OCI-LY3 (cell line): ENCODE measurements at regions not wholly inside any gene's neighbourhood (a gene's known extent, or its start where the extent isn't known, plus 50 kb on each side); places are given as distances from the start of the nearest gene placed in this dataset.
"Not testable (repeated sequence)": the region's sequence is repeated elsewhere in the genome, so short reads cannot be mapped to it uniquely, and the experiment has no call there.

ENCODE experiments used
- H2AFZ ChIP-seq: fragments of 200-600, 300-600 bp; shearing (Covaris generic); 2 replicates; pipeline ENCODE4 v1.6.0; 2014; ENCODE audit warnings: antibody characterized with exemption, low read depth, low read length
- H3K27ac ChIP-seq: fragments of 200-600, 300-600 bp; sonication (generic); 2 replicates; pipeline ENCODE4 v1.5.1; 2014; ENCODE audit warnings: mild to moderate bottlenecking, low read length, moderate library complexity, mixed read lengths
- H3K27me3 ChIP-seq: fragments of 200-600, 300-600 bp; sonication (generic); 2 replicates; pipeline ENCODE4 v1.6.1; 2014; ENCODE audit warnings: low read depth, low read length, mixed read lengths
- H3K36me3 ChIP-seq: fragments of 200-600, 300-600 bp; sonication (generic); replicated peaks from 2 replicates; pipeline ENCODE3; 2014; ENCODE audit warnings: low read depth, low read length, mixed read lengths
- H3K4me1 ChIP-seq: fragments of 300-600, 200-600 bp; sonication (generic); 2 replicates; pipeline ENCODE4 v1.6.1; 2014; ENCODE audit warnings: low read length, mixed read lengths
- H3K4me2 ChIP-seq: fragments of 200-600, 300-600 bp; sonication (generic); 2 replicates; pipeline ENCODE4 v1.6.1; 2014; ENCODE audit warnings: low read length, mixed read lengths
- H3K4me3 ChIP-seq: fragments of 300-600, 200-600 bp; sonication (generic); 2 replicates; pipeline ENCODE4 v1.5.1; 2014; ENCODE audit warnings: antibody characterized with exemption, mild to moderate bottlenecking, low read length, moderate library complexity
- H3K79me2 ChIP-seq: fragments of 300-600, 200-600 bp; shearing (Covaris generic); 2 replicates; pipeline ENCODE4 v1.6.1; 2014; ENCODE audit warnings: mild to moderate bottlenecking, low read length, mixed read lengths
- H3K9ac ChIP-seq: fragments of 300-600, 200-600 bp; shearing (Covaris generic); 2 replicates; pipeline ENCODE4 v1.6.0; 2014; ENCODE audit warnings: mild to moderate bottlenecking, low read length, moderate library complexity
- H3K9me3 ChIP-seq: fragments of 200-600, 300-600 bp; shearing (Covaris generic); 2 replicates; pipeline ENCODE4 v1.6.1; 2014; ENCODE audit warnings: low read length, mixed read lengths; ENCODE audit not compliant: insufficient read depth
- H4K20me1 ChIP-seq: fragments of 200-600, 300-600 bp; sonication (generic); 2 replicates; pipeline ENCODE4 v1.6.1; 2016; ENCODE audit warnings: low read length, mixed read lengths; ENCODE audit not compliant: insufficient read depth
- EZH2phosphoT487 ChIP-seq: fragments of 200-600 bp; shearing (Covaris generic); IDR thresholded peaks from 2 replicates; pipeline ENCODE4 v1.6.1; 2018; ENCODE audit warnings: antibody characterized with exemption, mixed run types, low read depth
- TF ChIP-seq, protein P1 (sequence below): fragments of 200-600, 300-600 bp; sonication (generic); IDR thresholded peaks from 2 replicates; pipeline ENCODE4 v1.5.1; 2014; ENCODE audit warnings: antibody characterized with exemption, low read length, low read depth

DNA sequence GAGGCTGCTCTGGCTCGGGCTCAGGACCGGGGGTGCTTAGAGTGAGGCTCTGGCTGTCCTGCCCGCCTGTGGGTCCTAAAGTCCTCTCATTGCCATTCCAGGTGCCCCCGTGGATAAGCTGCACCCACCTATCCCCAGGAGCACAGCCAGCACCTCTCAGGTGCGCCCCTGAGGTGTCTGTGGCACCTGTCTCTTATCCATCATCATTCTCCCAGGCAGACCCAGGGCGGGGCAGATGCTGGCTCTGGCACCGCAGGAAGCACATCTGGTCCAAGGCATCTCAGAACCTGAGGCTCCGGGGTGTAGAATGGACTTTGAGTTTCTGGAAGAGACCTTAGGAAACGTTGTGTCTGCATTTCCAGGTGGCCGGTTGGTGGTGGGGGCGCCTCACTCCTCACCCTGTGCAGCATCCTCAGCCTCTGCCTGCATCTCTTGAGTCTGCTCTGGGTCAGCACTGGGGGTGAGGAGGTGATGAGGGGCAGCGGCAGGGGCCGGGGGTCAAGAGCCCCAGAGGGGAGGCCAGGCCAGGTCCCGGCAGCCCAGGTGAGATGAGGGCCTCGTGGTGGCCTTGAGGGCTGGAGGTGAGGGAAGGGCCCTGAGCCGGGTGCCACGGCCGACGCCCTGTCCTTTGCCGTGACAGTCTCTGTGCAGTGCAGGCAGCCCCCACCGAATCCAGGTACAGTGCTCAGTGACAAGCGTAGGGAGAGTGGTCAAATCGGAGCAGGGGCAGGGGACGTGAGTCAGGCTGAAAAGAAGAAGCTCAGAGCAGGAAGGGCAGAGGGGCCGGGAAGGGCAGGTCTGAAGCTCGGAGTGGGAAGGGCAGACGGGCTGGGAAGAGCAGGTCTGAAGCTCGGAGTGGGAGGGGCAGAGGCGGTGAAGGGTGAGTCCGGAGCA lies 173.5 kb downstream of the NPIPB11 start:
- Histone ChIP-seq H3K4me2 (no peak overlapping the region), H3K9me3 (no peaks in the 10 kb centered on the region), H2AFZ (no peak overlapping the region), H3K27ac (no peak overlapping the region), H3K27me3 (no peaks in the 10 kb centered on the region), H3K36me3 (no peaks in the 10 kb centered on the region), H3K4me1 (peaks cover 11% of the 10 kb centered on the region), H3K9ac (no peak overlapping the region), H3K79me2 (no peaks in the 10 kb centered on the region), H4K20me1 (no peaks in the 10 kb centered on the region), H3K4me3 (no peak overlapping the region)
- TF ChIP-seq EZH2phosphoT487: no peak
- TF ChIP-seq, protein P1, sequence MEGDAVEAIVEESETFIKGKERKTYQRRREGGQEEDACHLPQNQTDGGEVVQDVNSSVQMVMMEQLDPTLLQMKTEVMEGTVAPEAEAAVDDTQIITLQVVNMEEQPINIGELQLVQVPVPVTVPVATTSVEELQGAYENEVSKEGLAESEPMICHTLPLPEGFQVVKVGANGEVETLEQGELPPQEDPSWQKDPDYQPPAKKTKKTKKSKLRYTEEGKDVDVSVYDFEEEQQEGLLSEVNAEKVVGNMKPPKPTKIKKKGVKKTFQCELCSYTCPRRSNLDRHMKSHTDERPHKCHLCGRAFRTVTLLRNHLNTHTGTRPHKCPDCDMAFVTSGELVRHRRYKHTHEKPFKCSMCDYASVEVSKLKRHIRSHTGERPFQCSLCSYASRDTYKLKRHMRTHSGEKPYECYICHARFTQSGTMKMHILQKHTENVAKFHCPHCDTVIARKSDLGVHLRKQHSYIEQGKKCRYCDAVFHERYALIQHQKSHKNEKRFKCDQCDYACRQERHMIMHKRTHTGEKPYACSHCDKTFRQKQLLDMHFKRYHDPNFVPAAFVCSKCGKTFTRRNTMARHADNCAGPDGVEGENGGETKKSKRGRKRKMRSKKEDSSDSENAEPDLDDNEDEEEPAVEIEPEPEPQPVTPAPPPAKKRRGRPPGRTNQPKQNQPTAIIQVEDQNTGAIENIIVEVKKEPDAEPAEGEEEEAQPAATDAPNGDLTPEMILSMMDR: no peak

DNA sequence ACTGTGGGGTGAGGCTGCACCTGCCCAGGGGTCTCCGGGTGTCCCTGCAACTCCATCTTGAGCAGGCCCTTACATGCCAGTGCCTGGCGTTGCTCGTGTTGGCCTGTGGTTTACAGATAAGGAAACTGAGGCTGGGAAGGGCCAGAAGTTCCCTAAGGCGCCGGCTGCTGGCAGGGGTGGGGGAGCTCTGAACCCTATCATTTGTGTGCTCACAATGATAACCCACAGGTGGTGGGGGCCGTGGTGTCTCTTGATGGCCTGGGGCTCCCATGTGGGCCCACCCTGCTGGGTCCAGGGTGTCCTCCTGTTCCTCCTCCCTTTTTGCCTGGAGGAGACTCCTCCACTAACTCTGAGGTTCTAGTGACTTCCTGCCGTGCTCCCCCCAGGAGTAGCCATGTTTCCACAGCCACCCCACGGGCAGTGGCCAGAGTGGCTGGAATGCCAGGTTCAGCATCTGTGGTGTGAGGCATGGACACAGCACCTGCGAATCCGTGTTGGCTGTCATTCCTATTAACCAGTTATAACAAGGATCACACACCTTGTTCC lies 174.3 kb downstream of the NPIPB11 start:
- H3K9me3 ChIP-seq, H3K27ac ChIP-seq, H3K27me3 ChIP-seq, H2AFZ ChIP-seq, H4K20me1 ChIP-seq, H3K4me3 ChIP-seq, H3K79me2 ChIP-seq, H3K9ac ChIP-seq, H3K4me2 ChIP-seq, H3K36me3 ChIP-seq: not testable (repeated sequence)
- H3K4me1 ChIP-seq: peaks cover 15% of the 10 kb centered on the region

DNA sequence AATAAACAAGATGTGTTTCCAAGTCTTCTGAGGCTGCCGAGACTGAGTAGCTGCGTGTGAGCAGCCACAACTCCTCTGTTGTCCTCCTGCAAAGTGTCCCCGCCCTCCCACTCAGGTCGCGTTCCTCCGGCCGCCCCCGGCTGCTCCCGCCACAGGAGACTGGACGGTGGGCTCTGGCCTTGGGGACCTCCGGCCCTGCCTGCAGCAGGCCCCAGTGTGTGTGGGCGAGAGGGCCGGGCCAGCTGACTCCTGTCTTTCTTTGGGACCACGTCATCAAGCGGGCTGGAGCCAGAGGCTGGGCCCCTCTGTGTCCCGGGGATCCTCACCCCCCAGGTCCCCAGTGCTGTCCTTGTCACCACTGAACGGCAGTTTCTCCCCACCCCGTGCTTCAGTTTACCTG lies 175.3 kb downstream of the NPIPB11 start:
- no peak overlapping the region for H2AFZ ChIP-seq
- no peak overlapping the region for H3K9ac ChIP-seq
- no peak overlapping the region for H3K4me3 ChIP-seq
- TF ChIP-seq EZH2phosphoT487: no peak
- TF ChIP-seq, protein P1: no peak
- no peaks in the 10 kb centered on the region for H3K9me3 ChIP-seq
- peaks cover 15% of the 10 kb centered on the region for H3K4me1 ChIP-seq
- no peaks in the 10 kb centered on the region for H3K27me3 ChIP-seq
- no peaks in the 10 kb centered on the region for H4K20me1 ChIP-seq
- H3K27ac ChIP-seq: no peak overlapping the region
- H3K4me2 ChIP-seq: no peak overlapping the region
- H3K36me3 ChIP-seq: no peaks in the 10 kb centered on the region
- no peaks in the 10 kb centered on the region for H3K79me2 ChIP-seq

DNA sequence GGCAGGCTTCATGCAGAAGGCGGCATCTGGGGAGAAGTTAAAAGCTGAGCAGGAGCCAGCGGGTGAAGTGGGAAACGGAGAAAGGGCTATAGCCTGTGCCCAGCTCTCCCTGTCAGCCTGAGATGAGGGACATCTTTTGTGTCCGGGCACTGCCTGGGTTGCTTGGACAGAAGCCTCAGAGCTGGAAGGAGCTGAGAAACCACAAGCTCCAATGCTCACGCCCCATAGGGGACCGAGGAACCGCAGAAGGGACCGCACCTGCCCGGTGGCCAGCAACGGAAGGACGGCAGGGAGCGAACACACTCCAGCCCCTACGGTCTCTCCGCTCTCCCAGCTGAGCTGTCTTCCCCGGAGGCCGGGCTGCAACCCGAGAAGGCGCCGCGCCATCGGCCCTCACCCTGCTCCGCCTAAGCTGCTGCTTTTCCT lies 175.8 kb downstream of the NPIPB11 start:
- Histone ChIP-seq H3K27ac (no peak overlapping the region), H2AFZ (no peak overlapping the region)

DNA sequence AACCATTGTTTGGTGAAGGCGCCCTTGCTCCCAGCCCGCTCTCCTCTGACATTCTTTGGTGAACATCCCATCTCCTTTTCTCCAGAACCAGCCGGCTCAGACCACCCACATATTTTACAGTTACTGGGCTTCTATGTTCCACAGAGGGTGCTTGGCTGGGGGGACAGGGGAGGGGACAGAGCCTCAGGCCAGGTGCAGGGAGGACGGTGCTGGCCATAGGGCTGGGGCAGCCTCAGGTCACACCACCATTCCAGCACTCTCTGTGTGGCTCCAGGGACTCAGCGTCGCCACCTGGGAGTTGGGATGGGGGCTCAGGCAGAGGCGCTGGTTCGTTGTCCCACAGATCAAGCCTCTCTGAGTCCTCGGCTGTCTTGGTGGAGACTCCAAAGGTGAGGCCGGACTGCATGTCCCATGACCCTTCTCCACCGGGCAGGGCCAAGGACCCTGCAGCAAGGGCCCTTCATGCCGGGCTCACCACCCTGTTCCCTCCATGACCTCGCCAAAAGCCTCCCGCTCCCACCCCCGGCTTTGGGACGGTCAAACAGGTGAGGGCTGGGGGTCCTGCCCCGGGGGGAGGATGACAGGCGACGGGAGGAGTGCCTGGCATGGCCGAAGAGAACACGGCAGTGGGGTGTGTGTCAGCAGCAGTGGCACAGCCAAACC lies 176.4 kb downstream of the NPIPB11 start:
- H4K20me1 ChIP-seq, H3K79me2 ChIP-seq, H3K27me3 ChIP-seq, H3K27ac ChIP-seq, H3K4me3 ChIP-seq, H3K4me2 ChIP-seq, H3K36me3 ChIP-seq, H3K9ac ChIP-seq, H3K9me3 ChIP-seq, H2AFZ ChIP-seq: not testable (repeated sequence)
- H3K4me1 ChIP-seq: peaks cover 15% of the 10 kb centered on the region

More for the DNA sequence above, 175.8 kb downstream of the NPIPB11 start:
- Histone ChIP-seq H3K4me3 (no peak overlapping the region), H3K27me3 (no peaks in the 10 kb centered on the region), H3K9ac (no peak overlapping the region), H3K4me1 (peaks cover 15% of the 10 kb centered on the region), H4K20me1 (no peaks in the 10 kb centered on the region), H3K4me2 (no peak overlapping the region), H3K79me2 (no peaks in the 10 kb centered on the region), H3K9me3 (no peaks in the 10 kb centered on the region), H3K36me3 (no peaks in the 10 kb centered on the region)
- TF ChIP-seq, protein P1: no peak
- TF ChIP-seq EZH2phosphoT487: no peak

DNA sequence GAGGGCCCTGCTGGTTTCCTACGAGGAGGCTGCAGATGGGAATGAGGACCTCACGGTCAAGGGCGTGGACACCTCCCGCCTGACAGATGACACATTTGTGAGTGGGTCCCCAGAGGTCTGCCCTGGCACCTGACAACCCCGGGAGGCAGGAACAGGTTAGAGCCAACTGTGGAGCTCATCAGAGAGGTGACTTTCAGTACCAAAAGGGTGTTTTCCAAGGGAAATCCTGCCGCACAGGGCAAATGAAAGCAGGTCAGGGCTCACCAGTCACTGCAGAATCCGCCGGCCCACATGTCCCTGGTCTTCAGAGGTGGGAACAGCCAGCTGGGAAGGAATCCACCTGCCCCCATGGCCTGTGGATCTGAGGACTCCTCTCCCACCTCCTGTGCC lies 176.9 kb downstream of the NPIPB11 start:
- not testable (repeated sequence) for H3K4me2 ChIP-seq, H2AFZ ChIP-seq, H3K79me2 ChIP-seq, H3K4me3 ChIP-seq, H3K27ac ChIP-seq, H3K9ac ChIP-seq, H4K20me1 ChIP-seq, H3K36me3 ChIP-seq, H3K27me3 ChIP-seq, H3K9me3 ChIP-seq
- peaks cover 15% of the 10 kb centered on the region for H3K4me1 ChIP-seq
